Right lobe of liver (tissue), 6 donors: ENCODE measurements at regions not wholly inside any gene's neighbourhood (a gene's known extent, or its start where the extent isn't known, plus 50 kb on each side); places are given as distances from the start of the nearest gene placed in this dataset.
A peak's percentile ranks its signal among the peaks of the same experiment; 100 is the strongest.

ENCODE experiments used
- ATAC-seq, 4 donors: fragments of 200-7000 bp; cut with Tn5 transposase; one replicate each; pipeline ENCODE4 v1.9.1; 2020; ENCODE audit warnings: mild to moderate bottlenecking in 4 of 4, moderate library complexity in 4 of 4
- DNase-seq, 3 donors: peaks; one replicate each; pipeline ENCODE4 v3.0.0-alpha.2; 2020
- H3K27ac ChIP-seq, 3 donors: fragments of 200-600 bp; one replicate each; pipeline ENCODE4 v1.8.0; 2022
- H3K27me3 ChIP-seq, 2 donors: fragments of 200-600 bp; one replicate each; pipeline ENCODE4 v1.8.0; 2022
- H3K36me3 ChIP-seq, 4 donors: fragments of 200-600 bp; sonication (generic) in 1 of 4; one replicate each; pipeline versions ENCODE4 v1.5.1 to v1.8.0; 2017 to 2022; ENCODE audit warnings: control low read depth in 1 of 4
- H3K4me1 ChIP-seq, 4 donors: fragments of 200-600 bp; sonication (generic) in 1 of 4; one replicate each; pipeline versions ENCODE4 v1.5.1 to v1.8.0; 2017 to 2022; ENCODE audit warnings: control low read depth in 1 of 4
- H3K4me3 ChIP-seq, 3 donors: fragments of 200-600 bp; one replicate each; pipeline ENCODE4 v1.8.0; 2022
- H3K9me3 ChIP-seq, 4 donors: fragments of 200-600 bp; sonication (generic) in 1 of 4; one replicate each; pipeline versions ENCODE4 v1.5.1 to v1.8.0; 2017 to 2022; ENCODE audit warnings: control low read depth in 1 of 4
- CTCF ChIP-seq, 4 donors: fragments of 200-600 bp in 3 of 4; fragments of 450-650 bp in 1 of 4; IDR thresholded peaks; one replicate each; pipeline versions ENCODE4 v1.5.1 to v1.8.0; 2016 to 2022; ENCODE audit warnings: antibody characterized with exemption in 4 of 4, mild to moderate bottlenecking in 2 of 4
- POLR2A ChIP-seq: fragments of 450-650 bp; IDR thresholded peaks from one replicate; pipeline ENCODE4 v1.6.1; 2017; ENCODE audit warnings: antibody characterized with exemption, mild to moderate bottlenecking
- WGBS: methylation state at CpG from one replicate; pipeline ENCODE4 v1.1.6; 2018; ENCODE audit warnings: low coverage, low lambda C conversion rate; ENCODE audit not compliant: insufficient coverage; ENCODE audit errors: missing lambda C conversion rate; 5-methylcytosine and 5-hydroxymethylcytosine counted together
- intact Hi-C, 2 donors: fragments of 100-400 bp; cut with DNase I; formaldehyde crosslinking; loops; one replicate each; pipeline versions ENCODE4 v1.11.2 to v1.14.1; 2022
- donor health status: DM: no; HTN: yes; CAD: no.
- donor health status: DM: no; HTN: no; CAD: no.
- donor health status: DM: no; HTN: no; CAD: no.
- donor health status: DM: no; HTN: yes; CAD: no.
- donor health status: DM: no; HTN: yes; CAD: no.

- no peaks in the 10 kb centered on the region for H3K9me3 ChIP-seq
- DNase-seq (no peak), ATAC-seq (no peak)
- 78% methylated on average over 10 of the region's 10 CpGs for WGBS
- no peaks in the 10 kb centered on the region for H3K27me3 ChIP-seq
- H3K27ac ChIP-seq: no peak overlapping the region
- intact Hi-C loops: no loop called here
- TF ChIP-seq CTCF (IDR thresholded peaks at IDR 0.05) (no peak), POLR2A (no peak)
- no peak overlapping the region for H3K4me3 ChIP-seq
- H3K36me3 ChIP-seq: no peaks in the 10 kb centered on the region
- no peaks in the 10 kb centered on the region for H3K4me1 ChIP-seq
These were observed 121.0 kb upstream of the GGTLC1 start for GRCh38 chr20:24109537-24109936.

- no peaks in the 10 kb centered on the region for H3K36me3 ChIP-seq
- ATAC-seq (peak in 1 of 4 donors; percentile 32), DNase-seq (peak in 1 of 3 donors; percentile 60)
- intact Hi-C loops: no loop called here
- TF ChIP-seq CTCF (IDR thresholded peaks at IDR 0.05) (no peak), POLR2A (no peak)
- no peak overlapping the region for H3K27ac ChIP-seq
- H3K4me1 ChIP-seq: peaks cover 0 to under 1% (median 0%) of the 10 kb centered on the region in 4 donors
- no peak overlapping the region for H3K4me3 ChIP-seq
- H3K27me3 ChIP-seq: no peaks in the 10 kb centered on the region
- no peaks in the 10 kb centered on the region for H3K9me3 ChIP-seq
- 88% methylated on average over 5 of the region's 12 CpGs for WGBS
These were observed 120.4 kb upstream of the GGTLC1 start for GRCh38 chr20:24109008-24109407.

DNA sequence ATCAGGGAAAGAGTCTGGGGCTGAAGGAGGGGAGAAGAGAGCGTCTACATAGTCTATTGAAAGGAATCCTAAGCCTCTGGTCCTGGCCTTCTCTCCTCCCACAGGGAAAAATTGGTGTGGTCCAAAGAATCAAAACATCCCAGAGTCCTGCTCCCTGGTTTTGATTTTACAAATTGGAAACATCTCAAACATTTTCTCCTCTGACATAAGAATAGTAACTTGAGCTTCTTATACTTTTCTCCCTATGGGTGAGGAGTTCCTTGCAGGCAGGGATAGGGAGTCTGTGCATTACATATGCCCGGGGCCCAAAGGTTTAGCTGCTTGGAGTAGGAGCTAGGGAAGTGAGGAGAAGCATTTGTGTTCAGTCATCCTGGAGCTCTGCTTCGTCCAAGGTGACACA is 120.0 kb upstream of the GGTLC1 start:
- ATAC-seq: no peak
- DNase-seq: no peak
- intact Hi-C loops: no loop called here
- TF ChIP-seq POLR2A: no peak
- TF ChIP-seq CTCF (IDR thresholded peaks at IDR 0.05): no peak
- H3K4me1 ChIP-seq: peaks cover 0 to 5% (median 2%) of the 10 kb centered on the region in 4 donors
- H3K9me3 ChIP-seq: no peaks in the 10 kb centered on the region
- WGBS: 67% methylated on average over 2 of the region's 3 CpGs
- no peak overlapping the region for H3K4me3 ChIP-seq
- H3K36me3 ChIP-seq: no peaks in the 10 kb centered on the region
- no peak overlapping the region for H3K27ac ChIP-seq
- H3K27me3 ChIP-seq: no peaks in the 10 kb centered on the region

GRCh38 chr20:24106801-24107445 is 118.3 kb upstream of the GGTLC1 start:
- H3K9me3 ChIP-seq: no peaks in the 10 kb centered on the region
- H3K27me3 ChIP-seq: no peaks in the 10 kb centered on the region
- 47% methylated on average over 8 of the region's 8 CpGs for whole genome bisulfite sequencing
- TF ChIP-seq CTCF (IDR thresholded peaks at IDR 0.05) (no peak), POLR2A (no peak)
- intact Hi-C loops: no loop called here
- ATAC-seq: no peak
- H3K4me1 ChIP-seq: peaks cover 0 to 22% (median 3%) of the 10 kb centered on the region in 4 donors
- no peaks in the 10 kb centered on the region for H3K36me3 ChIP-seq
- no peak for DNase-seq
- no peak overlapping the region for H3K27ac ChIP-seq
- H3K4me3 ChIP-seq: no peak overlapping the region
